ENCODE measurements at regions not wholly inside any gene's neighbourhood (a gene's known extent, or its start where the extent isn't known, plus 50 kb on each side); places are given as distances from the start of the nearest gene placed in this dataset.
"Not testable (repeated sequence)": the region's sequence is repeated elsewhere in the genome, so short reads cannot be mapped to it uniquely, and the experiment has no call there.

- no peak for DNase-seq (ENCODE audit: low read depth, low spot score)
Observed at GRCh38 chr1:121443001-121443540, 258.3 kb downstream of the SRGAP2C start.

GRCh38 chr1:121444096-121444495 lies 259.3 kb downstream of the SRGAP2C start:
- DNase-seq (ENCODE audit: low read depth, low spot score) = no peak

GRCh38 chr1:121445679-121446078 lies 260.9 kb downstream of the SRGAP2C start:
- DNase-seq (ENCODE audit: low read depth, low spot score) = no peak

- DNase-seq (ENCODE audit: low read depth, low spot score) = not testable (repeated sequence)
Observed at GRCh38 chr1:121447280-121447923, 262.6 kb downstream of the SRGAP2C start.

GRCh38 chr1:121448064-121448463 lies 263.3 kb downstream of the SRGAP2C start:
- DNase-seq (ENCODE audit: low read depth, low spot score) = not testable (repeated sequence)

- DNase-seq (ENCODE audit: low read depth, low spot score) = no peak
Observed at GRCh38 chr1:121448851-121449250, 264.1 kb downstream of the SRGAP2C start.

GRCh38 chr1:121452484-121452883 lies 267.7 kb downstream of the SRGAP2C start:
- DNase-seq (ENCODE audit: low read depth, low spot score) = no peak

- no peak for DNase-seq (ENCODE audit: low read depth, low spot score)
Observed at GRCh38 chr1:121458291-121459048, 273.7 kb downstream of the SRGAP2C start.

GRCh38 chr1:121459235-121459634 lies 274.5 kb downstream of the SRGAP2C start:
- DNase-seq (ENCODE audit: low read depth, low spot score) = no peak

- DNase-seq (ENCODE audit: low read depth, low spot score) = not testable (repeated sequence)
Observed at GRCh38 chr1:121469395-121469794, 284.6 kb downstream of the SRGAP2C start.

GRCh38 chr1:121470401-121470800 lies 285.6 kb downstream of the SRGAP2C start:
- DNase-seq (ENCODE audit: low read depth, low spot score) = not testable (repeated sequence)

- no peak for DNase-seq (ENCODE audit: low read depth, low spot score)
Observed at GRCh38 chr1:121471523-121471922, 286.7 kb downstream of the SRGAP2C start.

- no peak for DNase-seq (ENCODE audit: low read depth, low spot score)
Observed at GRCh38 chr1:121472017-121472416, 287.2 kb downstream of the SRGAP2C start.

- DNase-seq (ENCODE audit: low read depth, low spot score) = no peak
Observed at GRCh38 chr1:121483234-121483633, 298.5 kb downstream of the SRGAP2C start.

GRCh38 chr1:121483961-121484424 lies 299.2 kb downstream of the SRGAP2C start:
- no peak for DNase-seq (ENCODE audit: low read depth, low spot score)

- DNase-seq (ENCODE audit: low read depth, low spot score) = not testable (repeated sequence)
Observed at GRCh38 chr1:121494796-121495195, 310.0 kb downstream of the SRGAP2C start.

- DNase-seq (ENCODE audit: low read depth, low spot score) = not testable (repeated sequence)
Observed at GRCh38 chr1:121511455-121511854, 326.7 kb downstream of the SRGAP2C start.

GRCh38 chr1:121511876-121512275 lies 327.1 kb downstream of the SRGAP2C start:
- DNase-seq (ENCODE audit: low read depth, low spot score) = not testable (repeated sequence)

GRCh38 chr1:121515235-121515634 lies 330.5 kb downstream of the SRGAP2C start:
- DNase-seq (ENCODE audit: low read depth, low spot score) = no peak

- no peak for DNase-seq (ENCODE audit: low read depth, low spot score)
Observed at GRCh38 chr1:121516234-121516967, 331.6 kb downstream of the SRGAP2C start.

GRCh38 chr1:121517586-121518230 lies 332.9 kb downstream of the SRGAP2C start:
- DNase-seq (ENCODE audit: low read depth, low spot score) = no peak

- DNase-seq (ENCODE audit: low read depth, low spot score) = no peak
Observed at GRCh38 chr1:121518726-121519041, 333.9 kb downstream of the SRGAP2C start.

All from smooth muscle cell of the brain vasculature (primary cell).